ENCODE measurements at regions not wholly inside any gene's neighbourhood (a gene's known extent, or its start where the extent isn't known, plus 50 kb on each side); places are given as distances from the start of the nearest gene placed in this dataset.

- POLR2A ChIA-PET = interaction anchor here (0.7 kb wide), 2 partner anchors 62 to 1855 kb away, joined by 3 to 4 read pairs; no protein-coding TSS in a partner anchor
- no peak overlapping the region for H3K27ac ChIP-seq (ENCODE audit: insufficient read depth, low read depth, low read length)
- no peaks in the 10 kb centered on the region for H3K4me1 ChIP-seq (ENCODE audit: control insufficient read depth, extremely low read depth, insufficient read depth, low read length)
- TF ChIP-seq POLR2A (IDR thresholded peaks at IDR 0.05; ENCODE audit: low read depth, low read length) (no peak), MAX (IDR thresholded peaks at IDR 0.05; ENCODE audit: insufficient read depth, insufficient read length) (no peak), POLR2AphosphoS5 (IDR thresholded peaks at IDR 0.05; ENCODE audit: insufficient read depth, low read depth, low read length) (no peak), GATA2 (IDR thresholded peaks at IDR 0.05; ENCODE audit: insufficient read depth, insufficient read length, low read depth, low read length) (no peak), CTCF (IDR thresholded peaks at IDR 0.05; ENCODE audit: extremely low read depth in 1 of 2, insufficient read depth in 1 of 2, low read depth in 1 of 2, low read length in 2 of 2) (no peak), MYC (IDR thresholded peaks at IDR 0.05; ENCODE audit: low read depth, low read length) (no peak), FOS (IDR thresholded peaks at IDR 0.05; ENCODE audit: borderline replicate concordance, insufficient read depth, low read length) (no peak), EZH2 (IDR thresholded peaks at IDR 0.05; ENCODE audit: borderline replicate concordance, low read depth, low read length, severe bottlenecking) (no peak), JUN (IDR thresholded peaks at IDR 0.05; ENCODE audit: borderline replicate concordance, insufficient read depth, insufficient read length, low read depth) (no peak)
- CTCF ChIA-PET = interaction anchor here (1.2 kb wide), 1 partner anchor 11 kb away, joined by 3 read pairs; no protein-coding TSS in a partner anchor
- no peaks in the 10 kb centered on the region for H3K9me1 ChIP-seq (replicated peaks; ENCODE audit: control insufficient read depth, extremely low read depth, insufficient read depth, low read length)
- H3K9me3 ChIP-seq (replicated peaks; ENCODE audit: control insufficient read depth, insufficient read depth, low read length) = no peaks in the 10 kb centered on the region
- intact Hi-C loops (cut with micrococcal nuclease) = no loop called here
- no peak overlapping the region for H3K4me2 ChIP-seq (ENCODE audit: insufficient read depth, low read length)
- H3K4me3 ChIP-seq (replicated peaks in 1 of 3; ENCODE audit: insufficient read depth in 1 of 3, low read depth in 1 of 3, low read length in 3 of 3) = no peak overlapping the region
- no peak for DNase-seq (ENCODE audit: low read depth, low spot score)
- no peak overlapping the region for H2AFZ ChIP-seq (ENCODE audit: low read depth, low read length)
- H3K9ac ChIP-seq (replicated peaks; ENCODE audit: extremely low read depth, insufficient read depth, low read length) = no peak overlapping the region
- BruUV-seq (replicated peaks) = no TSS peak
- dilution Hi-C loops (cut with MboI; ENCODE audit: extremely low pct_ligation_motif_present, low sequenced_read_pairs) = no loop called here
- no peaks in the 10 kb centered on the region for H3K79me2 ChIP-seq (ENCODE audit: control insufficient read depth, insufficient read depth, low read length)
- no peak for FAIRE-seq
- no peaks in the 10 kb centered on the region for H4K20me1 ChIP-seq (replicated peaks; ENCODE audit: control insufficient read depth, extremely low read depth, insufficient read depth, low read length)
- no peaks in the 10 kb centered on the region for H3K36me3 ChIP-seq (ENCODE audit: control insufficient read depth in 2 of 2, extremely low read depth in 1 of 2, insufficient read depth in 2 of 2, low read length in 2 of 2)
- H3K27me3 ChIP-seq (ENCODE audit: control insufficient read depth in 2 of 2, insufficient read depth in 2 of 2, low read length in 2 of 2) = peaks cover 12 to 15% of the 10 kb centered on the region in 2 experiments
Observed at GRCh38 chr5:135183464-135183863, 149.4 kb upstream of the PITX1 start.
